Mammary epithelial cell (primary cell): ENCODE measurements at regions not wholly inside any gene's neighbourhood (a gene's known extent, or its start where the extent isn't known, plus 50 kb on each side); places are given as distances from the start of the nearest gene placed in this dataset.

Source experiments
- EZH2 ChIP-seq: IDR thresholded peaks from 2 replicates; pipeline ENCODE4 v1.6.1; 2012; ENCODE audit warnings: low read length, inconsistent platforms, borderline replicate concordance
- TF ChIP-seq, protein P1 (sequence below), 2 donors: IDR thresholded peaks in 1 of 2; conservative IDR thresholded peaks in 1 of 2; 2 replicates each; pipeline ENCODE4 v1.5.1; 2011 to 2012; ENCODE audit warnings: inconsistent platforms in 2 of 2, low read length in 2 of 2, mild to moderate bottlenecking in 2 of 2, control low read depth in 1 of 2, low read depth in 1 of 2; ENCODE audit not compliant: insufficient read depth in 1 of 2; ENCODE audit errors: extremely low read depth in 1 of 2

- TF ChIP-seq EZH2, result no peak
- TF ChIP-seq, protein P1, sequence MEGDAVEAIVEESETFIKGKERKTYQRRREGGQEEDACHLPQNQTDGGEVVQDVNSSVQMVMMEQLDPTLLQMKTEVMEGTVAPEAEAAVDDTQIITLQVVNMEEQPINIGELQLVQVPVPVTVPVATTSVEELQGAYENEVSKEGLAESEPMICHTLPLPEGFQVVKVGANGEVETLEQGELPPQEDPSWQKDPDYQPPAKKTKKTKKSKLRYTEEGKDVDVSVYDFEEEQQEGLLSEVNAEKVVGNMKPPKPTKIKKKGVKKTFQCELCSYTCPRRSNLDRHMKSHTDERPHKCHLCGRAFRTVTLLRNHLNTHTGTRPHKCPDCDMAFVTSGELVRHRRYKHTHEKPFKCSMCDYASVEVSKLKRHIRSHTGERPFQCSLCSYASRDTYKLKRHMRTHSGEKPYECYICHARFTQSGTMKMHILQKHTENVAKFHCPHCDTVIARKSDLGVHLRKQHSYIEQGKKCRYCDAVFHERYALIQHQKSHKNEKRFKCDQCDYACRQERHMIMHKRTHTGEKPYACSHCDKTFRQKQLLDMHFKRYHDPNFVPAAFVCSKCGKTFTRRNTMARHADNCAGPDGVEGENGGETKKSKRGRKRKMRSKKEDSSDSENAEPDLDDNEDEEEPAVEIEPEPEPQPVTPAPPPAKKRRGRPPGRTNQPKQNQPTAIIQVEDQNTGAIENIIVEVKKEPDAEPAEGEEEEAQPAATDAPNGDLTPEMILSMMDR (conservative IDR thresholded peaks at IDR 0.05 in 1 of 2, IDR thresholded peaks at IDR 0.05 in 1 of 2; ENCODE audit: extremely low read depth in 1 of 2, insufficient read depth in 1 of 2, low read depth in 1 of 2, low read length in 2 of 2), result no peak
These were observed 185.3 kb downstream of the IBTK start for GRCh38 chr6:82062219-82062618.
